ENCODE measurements at regions not wholly inside any gene's neighbourhood (a gene's known extent, or its start where the extent isn't known, plus 50 kb on each side); places are given as distances from the start of the nearest gene placed in this dataset.

GRCh38 chr3:164250923-164251322, 827.4 kb downstream of the SI start:
- no peak overlapping the region for H3K27ac ChIP-seq
- no peak for DNase-seq
- no peaks in the 10 kb centered on the region for H3K36me3 ChIP-seq
- intact Hi-C loops (cut with DNase I), result no loop called here
- no peaks in the 10 kb centered on the region for H3K27me3 ChIP-seq
- no peaks in the 10 kb centered on the region for H3K9me3 ChIP-seq
- no peak for TF ChIP-seq POLR2A (IDR thresholded peaks at IDR 0.05)
- no peak overlapping the region for H3K4me3 ChIP-seq
- ATAC-seq, result no peak
- no peaks in the 10 kb centered on the region for H3K4me1 ChIP-seq
- 81 to 88% (median 82%) methylated on average over 1 of the region's 1 CpG for WGBS, 4 donors

GRCh38 chr3:164236851-164237250, 841.4 kb downstream of the SI start:
- TF ChIP-seq POLR2A (IDR thresholded peaks at IDR 0.05) (no peak), CTCF (IDR thresholded peaks at IDR 0.05) (no peak)
- Histone ChIP-seq H3K27ac (no peak overlapping the region), H3K4me3 (no peak overlapping the region), H3K4me1 (no peaks in the 10 kb centered on the region), H3K9me3 (no peaks in the 10 kb centered on the region), H3K36me3 (no peaks in the 10 kb centered on the region), H3K27me3 (no peaks in the 10 kb centered on the region)
- intact Hi-C loops (cut with DNase I), result no loop called here
- DNase-seq, result no peak
- WGBS, 4 donors, result 83 to 90% (median 85%) methylated on average over 3 of the region's 3 CpGs
- no peak for ATAC-seq

GRCh38 chr3:164235289-164236028, 842.8 kb downstream of the SI start:
- H3K27ac ChIP-seq, result no peak overlapping the region
- intact Hi-C loops (cut with DNase I), result no loop called here
- whole genome bisulfite sequencing, 4 donors, result 62 to 72% (median 68%) methylated on average over 4 of the region's 4 CpGs

GRCh38 chr3:164233951-164234350, 844.3 kb downstream of the SI start:
- H3K36me3 ChIP-seq, result no peaks in the 10 kb centered on the region
- H3K4me3 ChIP-seq, result no peak overlapping the region
- intact Hi-C loops (cut with DNase I), result no loop called here
- no peaks in the 10 kb centered on the region for H3K9me3 ChIP-seq
- H3K4me1 ChIP-seq, result no peaks in the 10 kb centered on the region
- no peak overlapping the region for H3K27ac ChIP-seq
- TF ChIP-seq POLR2A (IDR thresholded peaks at IDR 0.05) (no peak), CTCF (IDR thresholded peaks at IDR 0.05) (no peak)
- no peak for DNase-seq
- no peaks in the 10 kb centered on the region for H3K27me3 ChIP-seq
- 79 to 88% (median 82%) methylated on average over 2 of the region's 2 CpGs for WGBS, 4 donors
- no peak for ATAC-seq

More at GRCh38 chr3:164235289-164236028, 842.8 kb downstream of the SI start:
- Histone ChIP-seq H3K4me3 (no peak overlapping the region), H3K36me3 (no peaks in the 10 kb centered on the region), H3K27me3 (no peaks in the 10 kb centered on the region), H3K4me1 (no peaks in the 10 kb centered on the region), H3K9me3 (no peaks in the 10 kb centered on the region)
- DNase-seq, result no peak
- TF ChIP-seq CTCF (IDR thresholded peaks at IDR 0.05) (no peak), POLR2A (IDR thresholded peaks at IDR 0.05) (no peak)
- no peak for ATAC-seq

- ATAC-seq, result no peak
- no peaks in the 10 kb centered on the region for H3K36me3 ChIP-seq
- intact Hi-C loops (cut with DNase I), result no loop called here
- no peak overlapping the region for H3K4me3 ChIP-seq
- H3K27me3 ChIP-seq, result no peaks in the 10 kb centered on the region
- no peak overlapping the region for H3K27ac ChIP-seq
- no peak for TF ChIP-seq CTCF (IDR thresholded peaks at IDR 0.05)
- TF ChIP-seq POLR2A (IDR thresholded peaks at IDR 0.05), result no peak
- DNase-seq, result no peak
- WGBS, 4 donors, result 88 to 98% (median 95%) methylated on average over 1 of the region's 1 CpG
- no peaks in the 10 kb centered on the region for H3K4me1 ChIP-seq
- no peaks in the 10 kb centered on the region for H3K9me3 ChIP-seq
Measured at GRCh38 chr3:164231718-164232117, 846.6 kb downstream of the SI start.

All from heart left ventricle (tissue), 16 donors.